Retinal pigment epithelial cell (primary cell): ENCODE measurements at regions not wholly inside any gene's neighbourhood (a gene's known extent, or its start where the extent isn't known, plus 50 kb on each side); places are given as distances from the start of the nearest gene placed in this dataset.
A peak's percentile ranks its signal among the peaks of the same experiment; 100 is the strongest.

Experiments
- DNase-seq: peaks from one replicate; pipeline ENCODE4 v3.0.0-alpha.2; 2010; ENCODE audit warnings: low read depth
- H3K4me3 ChIP-seq: 2 replicates; pipeline ENCODE4 v1.5.1; 2011; ENCODE audit warnings: mild to moderate bottlenecking, low read length, control low read depth, moderate library complexity
- CTCF ChIP-seq: conservative IDR thresholded peaks from 2 replicates; pipeline ENCODE4 v1.5.1; 2011; ENCODE audit warnings: low read depth, low read length, control low read depth, inconsistent platforms

- DNase-seq, result no peak
- TF ChIP-seq CTCF, result no peak
- H3K4me3 ChIP-seq, result no peak overlapping the region
Measured at GRCh38 chr18:60120231-60120750, 220.5 kb downstream of the PMAIP1 start.

- TF ChIP-seq CTCF, result no peak
- H3K4me3 ChIP-seq, result no peak overlapping the region
Measured at GRCh38 chr18:60117321-60117720, 217.5 kb downstream of the PMAIP1 start.

GRCh38 chr18:60113396-60113795 lies 213.6 kb downstream of the PMAIP1 start:
- TF ChIP-seq CTCF, result no peak
- peak; percentile 94 for DNase-seq

More at GRCh38 chr18:60117321-60117720, 217.5 kb downstream of the PMAIP1 start:
- DNase-seq, result no peak

GRCh38 chr18:60112369-60112768 lies 212.6 kb downstream of the PMAIP1 start:
- no peak for TF ChIP-seq CTCF
- no peak for DNase-seq
- H3K4me3 ChIP-seq, result no peak overlapping the region

More at GRCh38 chr18:60113396-60113795, 213.6 kb downstream of the PMAIP1 start:
- H3K4me3 ChIP-seq, result no peak overlapping the region

GRCh38 chr18:60111525-60111924 lies 211.7 kb downstream of the PMAIP1 start:
- TF ChIP-seq CTCF, result no peak
- no peak for DNase-seq
- H3K4me3 ChIP-seq, result no peak overlapping the region

GRCh38 chr18:60110836-60111235 lies 211.0 kb downstream of the PMAIP1 start:
- no peak for TF ChIP-seq CTCF
- DNase-seq, result no peak
- no peak overlapping the region for H3K4me3 ChIP-seq

GRCh38 chr18:60100778-60101177 lies 201.0 kb downstream of the PMAIP1 start:
- DNase-seq, result no peak
- H3K4me3 ChIP-seq, result no peak overlapping the region
- no peak for TF ChIP-seq CTCF
